CD14-positive monocyte (primary cell): ENCODE measurements at regions not wholly inside any gene's neighbourhood (a gene's known extent, or its start where the extent isn't known, plus 50 kb on each side); places are given as distances from the start of the nearest gene placed in this dataset.
A peak's percentile ranks its signal among the peaks of the same experiment; 100 is the strongest.

Experiments
- DNase-seq, 3 donors: peaks; one replicate each; pipeline ENCODE4 v3.0.0-alpha.2; 2011 to 2022
- H2AFZ ChIP-seq: 2 replicates; pipeline ENCODE4 v1.6.0; 2012; ENCODE audit warnings: mild to moderate bottlenecking, low read depth, low read length, inconsistent platforms; ENCODE audit not compliant: insufficient read depth, poor library complexity, severe bottlenecking
- H3K27ac ChIP-seq, 2 donors: 1 replicate in 1 of 2; 2 replicates in 1 of 2; pipeline ENCODE4 v1.5.1; 2012 to 2013; ENCODE audit warnings: low read length in 2 of 2, control low read depth in 1 of 2, inconsistent platforms in 1 of 2, low read depth in 1 of 2, mild to moderate bottlenecking in 1 of 2
- H3K27me3 ChIP-seq, 2 donors: one replicate each; pipeline versions ENCODE4 v1.6.0 to v1.6.1; 2011 to 2013; ENCODE audit warnings: low read length in 2 of 2; ENCODE audit not compliant: control insufficient read depth in 2 of 2, insufficient read depth in 2 of 2
- H3K36me3 ChIP-seq, 2 donors: replicated peaks in 1 of 2; 1 replicate in 1 of 2; 2 replicates in 1 of 2; pipeline versions ENCODE4 v1.5.1 to v1.6.1; 2012 to 2013; ENCODE audit warnings: low read length in 2 of 2, control low read depth in 1 of 2, inconsistent platforms in 1 of 2, mild to moderate bottlenecking in 1 of 2; ENCODE audit not compliant: insufficient read depth in 2 of 2, control insufficient read depth in 1 of 2
- H3K4me1 ChIP-seq, 2 donors: 1 replicate in 1 of 2; 2 replicates in 1 of 2; pipeline versions ENCODE4 v1.5.1 to v1.6.1; 2012 to 2013; ENCODE audit warnings: low read length in 2 of 2, control low read depth in 1 of 2, inconsistent platforms in 1 of 2, mild to moderate bottlenecking in 1 of 2, moderate library complexity in 1 of 2; ENCODE audit not compliant: insufficient read depth in 2 of 2, control insufficient read depth in 1 of 2
- H3K4me2 ChIP-seq: replicated peaks from 2 replicates; pipeline ENCODE3; 2012; ENCODE audit warnings: low read length, moderate library complexity, mild to moderate bottlenecking; ENCODE audit not compliant: poor library complexity, severe bottlenecking; ENCODE audit errors: extremely low read depth
- H3K4me3 ChIP-seq, 3 experiments: fragments of 200-600 bp in 1 of 3; sonication (generic) in 1 of 3; replicated peaks in 1 of 3; 1 replicate in 2 of 3; 2 replicates in 1 of 3; pipeline ENCODE4 v1.5.1; 2011 to 2013; ENCODE audit warnings: low read length in 3 of 3, mild to moderate bottlenecking in 3 of 3, control low read depth in 2 of 3, low read depth in 2 of 3, inconsistent platforms in 1 of 3, moderate library complexity in 1 of 3
- H3K79me2 ChIP-seq: 2 replicates; pipeline ENCODE4 v1.6.0; 2012; ENCODE audit warnings: mild to moderate bottlenecking, control low read depth, inconsistent platforms, low read length, moderate library complexity; ENCODE audit not compliant: insufficient read depth
- H3K9ac ChIP-seq: 2 replicates; pipeline ENCODE4 v1.6.0; 2017; ENCODE audit warnings: low read length, mild to moderate bottlenecking; ENCODE audit not compliant: insufficient read depth, poor library complexity, severe bottlenecking
- H3K9me3 ChIP-seq, 2 donors: replicated peaks in 1 of 2; 1 replicate in 1 of 2; 2 replicates in 1 of 2; pipeline versions ENCODE4 v1.5.1 to v1.6.1; 2012 to 2013; ENCODE audit warnings: low read length in 2 of 2, control low read depth in 1 of 2; ENCODE audit not compliant: control insufficient read depth in 1 of 2, insufficient read depth in 1 of 2
- H4K20me1 ChIP-seq: 2 replicates; pipeline ENCODE4 v1.6.0; 2012; ENCODE audit warnings: mild to moderate bottlenecking, low read length, control low read depth, moderate library complexity; ENCODE audit not compliant: insufficient read depth
- H3K27ac Mint-ChIP-seq, 7 donors: one replicate each; pipeline ENCODE4 v1.8.0; 2020; ENCODE audit warnings: mild to moderate bottlenecking in 7 of 7, mixed read lengths in 7 of 7, moderate library complexity in 6 of 7, inconsistent platforms in 2 of 7
- H3K27me3 Mint-ChIP-seq, 3 donors: one replicate each; pipeline ENCODE4 v1.8.0; 2021 to 2022; ENCODE audit warnings: low read depth in 3 of 3, mild to moderate bottlenecking in 3 of 3, mixed read lengths in 3 of 3, moderate library complexity in 3 of 3, inconsistent platforms in 1 of 3
- H3K36me3 Mint-ChIP-seq, 2 donors: one replicate each; pipeline ENCODE4 v1.8.0; 2020; ENCODE audit warnings: mixed read lengths in 2 of 2, inconsistent platforms in 1 of 2, mild to moderate bottlenecking in 1 of 2
- H3K4me1 Mint-ChIP-seq: one replicate; pipeline ENCODE4 v1.8.0; 2020; ENCODE audit warnings: mild to moderate bottlenecking, mixed read lengths
- H3K4me3 Mint-ChIP-seq, 2 donors: one replicate each; pipeline ENCODE4 v1.8.0; 2020; ENCODE audit warnings: mild to moderate bottlenecking in 2 of 2, mixed read lengths in 2 of 2, moderate library complexity in 1 of 2
- H3K9me3 Mint-ChIP-seq, 7 donors: one replicate each; pipeline ENCODE4 v1.8.0; 2020 to 2022; ENCODE audit warnings: mixed read lengths in 7 of 7, mild to moderate bottlenecking in 6 of 7, moderate library complexity in 6 of 7, inconsistent platforms in 2 of 7
- CTCF ChIP-seq: fragments of 200-600 bp; IDR thresholded peaks from one replicate; pipeline ENCODE4 v1.8.0; 2022; ENCODE audit warnings: antibody characterized with exemption, mild to moderate bottlenecking
- WGBS: methylation state at CpG from one replicate; pipeline ENCODE4 v1.1.5; 2013; ENCODE audit warnings: missing lambda C conversion rate; ENCODE audit not compliant: insufficient coverage; 5-methylcytosine and 5-hydroxymethylcytosine counted together
- intact Hi-C, 2 donors: fragments of 100-400 bp; cut with micrococcal nuclease; formaldehyde crosslinking; loops; one replicate each; pipeline versions ENCODE4 v1.15.0 to v1.15.1; 2023

- Histone ChIP-seq H3K36me3 (no peaks in the 10 kb centered on the region), H3K4me1 (no peaks in the 10 kb centered on the region), H4K20me1 (no peaks in the 10 kb centered on the region), H3K27ac (no peak overlapping the region), H3K4me2 (no peak overlapping the region), H3K9me3 (no peaks in the 10 kb centered on the region), H3K4me3 (no peak overlapping the region), H3K79me2 (no peaks in the 10 kb centered on the region), H3K27me3 (no peaks in the 10 kb centered on the region), H2AFZ (no peak overlapping the region), H3K9ac (no peak overlapping the region)
- no peak overlapping the region for H3K27ac Mint-ChIP-seq
- no peak overlapping the region for H3K4me3 Mint-ChIP-seq
- no peaks in the 10 kb centered on the region for H3K27me3 Mint-ChIP-seq
- 92% methylated on average over 1 of the region's 1 CpG for WGBS
- H3K36me3 Mint-ChIP-seq = no peaks in the 10 kb centered on the region
- peaks cover 0 to 2% (median 0%) of the 10 kb centered on the region in 7 donors for H3K9me3 Mint-ChIP-seq
- TF ChIP-seq CTCF = no peak
- no peaks in the 10 kb centered on the region for H3K4me1 Mint-ChIP-seq
- no peak for DNase-seq
- intact Hi-C loops = no loop called here
Observed at GRCh38 chr11:29351301-29351873, 665.4 kb downstream of the KCNA4 start.

GRCh38 chr11:29343465-29344333, 673.1 kb downstream of the KCNA4 start:
- Histone ChIP-seq H3K36me3 (no peaks in the 10 kb centered on the region), H3K9ac (no peak overlapping the region), H3K27ac (no peak overlapping the region), H3K79me2 (no peaks in the 10 kb centered on the region), H3K27me3 (no peaks in the 10 kb centered on the region), H3K4me1 (no peaks in the 10 kb centered on the region), H2AFZ (no peak overlapping the region), H4K20me1 (no peaks in the 10 kb centered on the region), H3K9me3 (no peaks in the 10 kb centered on the region), H3K4me2 (no peak overlapping the region), H3K4me3 (no peak overlapping the region)
- peak; percentile 9 to 29 (median 20) for DNase-seq
- 0% methylated on average over 2 of the region's 8 CpGs for WGBS
- H3K27me3 Mint-ChIP-seq = peaks cover 0 to 2% (median 0%) of the 10 kb centered on the region in 3 donors
- no peak overlapping the region for H3K27ac Mint-ChIP-seq
- H3K36me3 Mint-ChIP-seq = no peaks in the 10 kb centered on the region
- peak; percentile 86 for TF ChIP-seq CTCF
- H3K4me1 Mint-ChIP-seq = no peaks in the 10 kb centered on the region
- no peak overlapping the region for H3K4me3 Mint-ChIP-seq
- no peaks in the 10 kb centered on the region for H3K9me3 Mint-ChIP-seq
- intact Hi-C loops = no loop called here
